Keratinocyte (primary cell): ENCODE measurements at regions not wholly inside any gene's neighbourhood (a gene's known extent, or its start where the extent isn't known, plus 50 kb on each side); places are given as distances from the start of the nearest gene placed in this dataset.

ENCODE experiments used
- CTCF ChIP-seq, 3 experiments: IDR thresholded peaks in 1 of 3; conservative IDR thresholded peaks in 1 of 3; optimal IDR thresholded peaks in 1 of 3; 2 replicates in 2 of 3; 3 replicates in 1 of 3; pipeline versions ENCODE3 to v1.5.1; 2011; ENCODE audit warnings: low read length in 3 of 3, mild to moderate bottlenecking in 3 of 3, moderate library complexity in 2 of 3, control low read depth in 1 of 3, inconsistent platforms in 1 of 3; ENCODE audit not compliant: insufficient read depth in 2 of 3; ENCODE audit errors: extremely low read depth in 1 of 3
- EZH2 ChIP-seq: IDR thresholded peaks from one replicate; pipeline ENCODE4 v1.6.1; 2012; ENCODE audit warnings: inconsistent platforms, mild to moderate bottlenecking, low read length, moderate library complexity

GRCh38 chr13:106385654-106386053 is 149.8 kb downstream of the EFNB2 start:
- no peak for TF ChIP-seq CTCF (optimal IDR thresholded peaks at IDR 0.05 in 1 of 3, IDR thresholded peaks at IDR 0.05 in 1 of 3, conservative IDR thresholded peaks at IDR 0.05 in 1 of 3; ENCODE audit: extremely low read depth in 1 of 3, insufficient read depth in 2 of 3, low read length in 3 of 3)
- no peak for TF ChIP-seq EZH2
